SK-MEL-5 (cell line): ENCODE measurements at regions not wholly inside any gene's neighbourhood (a gene's known extent, or its start where the extent isn't known, plus 50 kb on each side); places are given as distances from the start of the nearest gene placed in this dataset.

Experiments
- DNase-seq: peaks from one replicate; pipeline ENCODE4 v3.0.0-alpha.2; 2016; ENCODE audit warnings: low read depth, low spot score
- in situ Hi-C: cut with HindIII; loops from 2 replicates; pipeline ENCODE4 v1.10.0; 2016; ENCODE audit warnings: low sequenced_read_pairs, high pct_unique_total_duplicates, low pct_unique_long_range_greater_than_20kb

GRCh38 chr4:187467224-187467623, 528.3 kb upstream of the ZFP42 start:
- in situ Hi-C loops, result no loop called here

GRCh38 chr4:187469627-187470026, 525.9 kb upstream of the ZFP42 start:
- in situ Hi-C loops, result no loop called here
- DNase-seq, result no peak

More at GRCh38 chr4:187467224-187467623, 528.3 kb upstream of the ZFP42 start:
- no peak for DNase-seq

GRCh38 chr4:187470061-187470460, 525.5 kb upstream of the ZFP42 start:
- in situ Hi-C loops, result no loop called here
- DNase-seq, result no peak

DNA sequence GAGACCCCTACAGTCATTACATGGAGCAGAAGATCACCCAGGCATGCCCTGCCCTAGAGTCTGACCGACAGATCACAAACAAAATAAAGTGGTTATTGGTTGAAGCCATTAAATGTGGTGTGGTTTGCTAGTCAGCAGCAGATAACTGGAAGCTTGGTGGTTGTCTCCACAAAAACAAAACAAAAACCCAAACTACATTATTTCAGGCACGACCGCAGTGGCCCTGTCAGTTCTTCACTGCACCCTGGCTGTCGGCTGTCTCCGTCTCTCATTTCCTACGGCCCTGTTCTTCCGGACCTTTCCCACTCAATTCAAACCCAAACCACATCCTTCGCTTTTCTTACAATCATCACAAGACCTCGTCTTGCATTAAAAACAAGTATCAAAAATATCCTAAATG, 521.3 kb upstream of the ZFP42 start:
- DNase-seq, result no peak
- in situ Hi-C loops, result no loop called here

GRCh38 chr4:187475901-187476300, 519.7 kb upstream of the ZFP42 start:
- no peak for DNase-seq
- in situ Hi-C loops, result no loop called here

DNA sequence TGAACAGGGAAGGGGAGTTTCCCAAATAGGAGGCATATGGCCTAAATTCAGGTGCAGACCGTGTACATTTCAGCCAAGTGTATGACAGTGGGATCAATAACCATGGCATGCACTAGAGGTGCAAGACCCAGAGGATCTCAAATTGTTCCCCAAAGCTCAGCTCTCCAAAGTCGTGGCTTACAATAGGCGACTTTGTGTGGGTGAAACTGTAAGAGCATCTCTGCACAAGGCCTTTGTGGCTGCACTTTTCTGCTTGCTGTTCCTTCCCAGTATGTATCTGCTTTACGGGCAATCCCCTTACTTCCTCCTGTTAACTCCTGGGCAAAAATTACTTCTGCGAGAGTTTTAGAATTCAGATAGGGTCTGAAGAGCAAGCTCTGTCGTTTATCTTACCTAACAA, 518.3 kb upstream of the ZFP42 start:
- in situ Hi-C loops, result no loop called here
- no peak for DNase-seq

DNA sequence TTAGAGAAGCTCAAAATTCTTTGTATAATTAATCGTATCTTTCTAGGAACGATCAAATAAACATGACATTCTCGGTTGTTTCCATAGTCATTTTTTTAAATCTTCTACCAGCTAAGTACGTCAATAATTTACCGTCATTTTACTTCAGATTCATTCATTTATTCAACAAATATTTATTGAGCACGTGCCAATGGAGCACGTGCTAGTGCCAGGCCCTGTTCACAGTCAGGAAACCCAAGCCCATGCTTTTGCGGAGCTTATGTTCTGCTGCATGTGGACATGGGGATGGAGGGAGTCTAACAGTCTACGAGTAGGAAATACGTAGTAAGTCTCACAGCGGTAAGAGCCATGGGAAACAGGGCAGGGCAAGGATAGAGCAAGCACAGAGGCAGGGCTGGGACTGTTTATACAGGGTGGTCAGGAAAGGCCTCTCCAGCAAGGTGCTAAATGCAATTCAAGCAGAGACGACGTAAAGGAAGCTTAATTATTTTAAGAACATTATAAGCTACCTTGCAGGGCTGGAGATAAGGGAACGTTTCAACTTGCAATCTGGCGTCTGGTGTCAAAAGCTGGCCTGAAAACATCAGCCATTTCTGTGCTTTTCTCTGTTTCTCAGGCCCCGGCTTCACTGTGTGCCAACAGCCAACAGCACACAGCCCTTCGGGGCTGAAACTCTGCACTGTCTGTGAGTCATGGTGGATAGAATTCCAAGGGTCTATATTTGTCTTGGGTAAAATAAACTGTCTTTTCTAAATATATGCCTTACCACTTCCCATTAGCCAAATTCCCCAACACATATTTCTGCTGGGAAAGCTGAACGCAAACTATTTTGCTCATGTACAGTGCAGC, 517.1 kb upstream of the ZFP42 start:
- in situ Hi-C loops, result no loop called here
- no peak for DNase-seq

DNA sequence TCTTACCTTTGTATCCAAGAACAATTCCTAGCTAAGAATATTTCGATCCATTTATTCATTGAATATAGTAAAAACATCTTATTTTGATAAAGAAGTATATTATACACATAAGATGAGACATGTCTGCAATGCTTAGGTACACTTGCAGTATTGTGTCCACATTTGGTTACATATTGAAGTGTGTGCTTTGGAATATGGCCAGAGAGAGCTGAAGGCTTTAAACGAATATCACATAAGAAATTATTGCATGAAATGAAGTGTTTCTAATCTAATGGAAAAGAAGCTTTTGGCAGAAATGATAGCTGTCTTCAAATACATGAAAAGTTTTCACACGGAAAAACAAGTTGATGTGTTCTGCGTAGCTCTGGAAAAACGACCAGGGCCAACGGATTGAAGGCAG, 516.1 kb upstream of the ZFP42 start:
- in situ Hi-C loops, result no loop called here
- no peak for DNase-seq

DNA sequence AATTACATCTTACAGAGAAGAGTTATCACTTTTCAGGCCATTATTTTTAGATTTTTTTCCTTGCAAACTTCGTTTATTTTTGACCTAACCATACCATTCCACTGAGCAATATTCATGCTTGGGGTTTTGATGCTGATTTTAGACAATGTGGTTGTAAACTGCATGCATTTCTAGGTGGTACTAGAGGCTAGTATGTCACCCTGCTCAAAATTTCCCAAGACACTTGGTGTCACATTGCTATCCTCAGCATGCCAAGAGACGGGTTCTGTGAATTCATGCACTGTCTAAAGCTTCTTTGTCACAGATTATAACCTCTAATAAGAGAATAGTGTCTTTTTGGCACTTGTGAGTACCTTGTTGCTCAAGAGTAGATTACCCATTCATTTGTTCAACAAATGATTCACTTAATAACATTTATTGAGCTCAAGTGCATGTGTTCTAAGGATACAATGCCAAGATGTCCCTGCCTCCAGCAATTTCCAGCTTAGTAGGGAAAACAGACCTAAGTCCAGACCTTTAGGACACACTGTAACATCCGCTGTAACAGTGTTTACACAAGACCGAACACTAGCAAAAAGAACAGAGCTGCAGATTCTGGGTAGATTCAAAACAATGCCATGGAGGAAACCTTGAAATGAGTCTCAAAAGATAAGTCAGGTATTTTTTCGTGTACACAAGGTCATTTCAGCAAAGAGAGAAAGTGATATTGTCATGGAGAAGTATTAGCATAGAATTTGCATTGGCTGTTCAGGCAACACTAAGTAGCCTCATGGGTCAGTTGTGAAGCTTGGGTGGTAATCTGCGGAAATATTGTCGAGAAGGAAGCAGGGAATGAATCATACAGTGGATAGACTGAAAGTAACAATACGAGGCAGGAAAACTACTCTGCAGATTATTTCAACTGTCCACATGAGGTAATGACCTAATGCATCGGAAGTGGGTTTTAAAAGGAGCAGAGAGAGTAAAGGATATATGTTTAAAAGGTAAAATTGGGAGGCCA, 515.1 kb upstream of the ZFP42 start:
- DNase-seq, result no peak
- in situ Hi-C loops, result no loop called here

DNA sequence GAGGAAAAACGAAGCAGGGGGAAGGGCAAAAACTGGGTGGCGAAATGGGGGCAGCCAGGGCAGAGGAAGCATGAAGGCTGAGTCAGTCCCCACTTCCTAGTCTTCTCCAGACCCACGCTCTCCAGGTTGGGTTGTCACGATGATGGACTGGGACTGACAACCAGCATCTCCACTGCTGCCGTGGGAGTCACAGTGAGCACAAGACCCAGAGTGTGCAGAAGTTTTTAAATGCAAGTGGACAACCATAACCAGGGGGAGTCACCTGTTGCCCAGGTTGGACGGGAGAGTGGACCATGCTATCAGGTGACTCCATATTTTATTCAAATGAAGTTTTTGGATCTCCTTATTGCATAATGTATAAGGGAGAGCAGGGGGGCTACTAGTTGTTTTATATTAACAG, 511.4 kb upstream of the ZFP42 start:
- in situ Hi-C loops, result no loop called here
- no peak for DNase-seq

DNA sequence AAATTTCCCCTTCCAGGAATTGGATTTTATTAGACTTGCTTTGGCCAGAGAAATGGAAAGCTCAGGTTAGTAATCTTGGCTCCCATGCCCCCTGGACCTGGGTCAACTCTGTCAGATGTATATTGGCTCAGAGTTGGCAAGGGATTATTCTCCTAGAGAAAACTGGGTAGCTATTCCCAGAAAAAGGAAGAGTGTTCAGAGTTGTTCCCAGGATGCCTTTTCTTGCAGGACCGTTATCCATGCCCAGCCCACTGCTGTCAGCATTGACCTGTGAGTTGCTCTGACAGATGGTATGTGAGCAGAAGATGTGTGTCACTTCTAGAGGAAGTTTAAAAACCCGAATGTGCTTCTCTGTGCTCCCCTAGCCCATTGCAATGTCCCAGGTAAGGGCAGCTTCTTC, 509.9 kb upstream of the ZFP42 start:
- in situ Hi-C loops, result no loop called here
- no peak for DNase-seq

DNA sequence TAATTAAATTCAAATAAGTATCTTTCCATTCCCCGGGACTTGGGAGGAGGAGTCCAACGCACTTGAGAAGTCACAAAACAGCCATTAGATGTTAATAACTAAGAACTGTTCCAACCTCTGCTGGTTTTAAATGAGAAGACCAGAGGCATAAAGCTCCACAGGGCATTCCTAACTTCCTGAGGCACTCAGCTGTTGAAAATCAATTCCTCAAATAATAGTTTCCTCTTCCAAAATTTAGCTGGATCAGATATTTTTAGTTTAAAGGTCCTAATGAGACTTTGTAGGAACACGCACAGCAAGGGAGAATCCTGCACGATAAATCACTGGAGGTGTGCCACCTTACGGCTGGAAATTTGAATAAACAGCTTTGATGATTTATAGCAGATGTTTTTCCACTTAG, 504.3 kb upstream of the ZFP42 start:
- in situ Hi-C loops, result no loop called here
- DNase-seq, result no peak

GRCh38 chr4:187491959-187492358, 503.6 kb upstream of the ZFP42 start:
- in situ Hi-C loops, result no loop called here

DNA sequence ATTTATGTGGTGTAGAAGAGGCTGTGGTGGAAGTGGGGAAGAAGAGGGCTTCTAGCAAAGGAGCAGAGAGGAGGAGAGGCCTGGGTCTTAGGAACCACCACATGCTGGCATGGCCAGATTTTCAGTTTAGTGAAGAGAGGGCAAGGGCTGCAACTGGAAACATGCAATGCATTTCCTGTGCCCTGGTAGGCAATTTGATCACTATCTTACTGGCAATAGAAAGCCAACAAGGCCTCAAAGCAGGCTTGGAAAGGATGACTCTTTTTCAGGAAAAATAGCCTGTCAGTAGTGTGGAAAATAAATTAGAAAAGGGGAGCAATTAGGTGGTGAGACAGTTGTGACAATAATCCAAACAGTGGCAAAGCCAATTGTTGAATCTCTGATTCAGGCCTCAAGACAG, 501.9 kb upstream of the ZFP42 start:
- in situ Hi-C loops, result no loop called here
- DNase-seq, result no peak

More at GRCh38 chr4:187491959-187492358, 503.6 kb upstream of the ZFP42 start:
- no peak for DNase-seq

GRCh38 chr4:187499956-187500355, 495.6 kb upstream of the ZFP42 start:
- no peak for DNase-seq
- in situ Hi-C loops, result no loop called here

GRCh38 chr4:187500796-187501195, 494.8 kb upstream of the ZFP42 start:
- in situ Hi-C loops, result no loop called here
- DNase-seq, result no peak

- no peak for DNase-seq
- in situ Hi-C loops, result no loop called here
Measured at GRCh38 chr4:187501731-187502130, 493.8 kb upstream of the ZFP42 start.

GRCh38 chr4:187504974-187505797, 490.4 kb upstream of the ZFP42 start:
- DNase-seq, result no peak
- in situ Hi-C loops, result no loop called here
